OCI-LY7 (cell line): ENCODE measurements at regions not wholly inside any gene's neighbourhood (a gene's known extent, or its start where the extent isn't known, plus 50 kb on each side); places are given as distances from the start of the nearest gene placed in this dataset.

Experiments
- EZH2phosphoT487 ChIP-seq: fragments of 200-600 bp; sonication (generic); IDR thresholded peaks from 2 replicates; pipeline ENCODE4 v1.6.1; 2018; ENCODE audit warnings: low read depth, borderline replicate concordance, mild to moderate bottlenecking, mixed run types, antibody characterized with exemption, low read length, moderate library complexity, mixed read lengths
- TF ChIP-seq, protein P1 (sequence below): fragments of 200-600 bp; sonication (generic); conservative IDR thresholded peaks from 2 replicates; pipeline ENCODE4 v1.5.1; 2014; ENCODE audit warnings: mild to moderate bottlenecking, antibody characterized with exemption, low read length, moderate library complexity, mixed read lengths

DNA sequence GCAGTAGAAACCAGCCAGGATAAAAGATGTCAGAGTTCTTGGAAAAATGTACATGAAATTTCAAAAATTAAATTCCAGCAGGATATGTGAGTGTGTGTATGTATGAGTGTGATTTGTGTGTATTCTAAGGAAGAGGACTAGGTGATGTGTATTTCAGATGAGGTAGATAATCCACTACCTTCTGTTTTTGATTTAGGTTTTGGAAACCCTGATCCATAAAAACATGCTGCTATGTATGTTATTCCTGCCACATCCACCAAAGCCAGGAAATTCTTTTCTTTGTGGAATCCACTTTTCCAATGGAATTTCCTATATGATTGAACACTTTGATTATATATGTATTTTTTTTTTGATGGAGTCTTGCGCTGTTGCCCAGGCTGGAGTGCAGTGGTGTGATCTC is 276.9 kb downstream of the UQCRFS1 start:
- TF ChIP-seq, protein P1, sequence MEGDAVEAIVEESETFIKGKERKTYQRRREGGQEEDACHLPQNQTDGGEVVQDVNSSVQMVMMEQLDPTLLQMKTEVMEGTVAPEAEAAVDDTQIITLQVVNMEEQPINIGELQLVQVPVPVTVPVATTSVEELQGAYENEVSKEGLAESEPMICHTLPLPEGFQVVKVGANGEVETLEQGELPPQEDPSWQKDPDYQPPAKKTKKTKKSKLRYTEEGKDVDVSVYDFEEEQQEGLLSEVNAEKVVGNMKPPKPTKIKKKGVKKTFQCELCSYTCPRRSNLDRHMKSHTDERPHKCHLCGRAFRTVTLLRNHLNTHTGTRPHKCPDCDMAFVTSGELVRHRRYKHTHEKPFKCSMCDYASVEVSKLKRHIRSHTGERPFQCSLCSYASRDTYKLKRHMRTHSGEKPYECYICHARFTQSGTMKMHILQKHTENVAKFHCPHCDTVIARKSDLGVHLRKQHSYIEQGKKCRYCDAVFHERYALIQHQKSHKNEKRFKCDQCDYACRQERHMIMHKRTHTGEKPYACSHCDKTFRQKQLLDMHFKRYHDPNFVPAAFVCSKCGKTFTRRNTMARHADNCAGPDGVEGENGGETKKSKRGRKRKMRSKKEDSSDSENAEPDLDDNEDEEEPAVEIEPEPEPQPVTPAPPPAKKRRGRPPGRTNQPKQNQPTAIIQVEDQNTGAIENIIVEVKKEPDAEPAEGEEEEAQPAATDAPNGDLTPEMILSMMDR: no peak
- no peak for TF ChIP-seq EZH2phosphoT487
